ENCODE measurements at regions not wholly inside any gene's neighbourhood (a gene's known extent, or its start where the extent isn't known, plus 50 kb on each side); places are given as distances from the start of the nearest gene placed in this dataset.

DNA sequence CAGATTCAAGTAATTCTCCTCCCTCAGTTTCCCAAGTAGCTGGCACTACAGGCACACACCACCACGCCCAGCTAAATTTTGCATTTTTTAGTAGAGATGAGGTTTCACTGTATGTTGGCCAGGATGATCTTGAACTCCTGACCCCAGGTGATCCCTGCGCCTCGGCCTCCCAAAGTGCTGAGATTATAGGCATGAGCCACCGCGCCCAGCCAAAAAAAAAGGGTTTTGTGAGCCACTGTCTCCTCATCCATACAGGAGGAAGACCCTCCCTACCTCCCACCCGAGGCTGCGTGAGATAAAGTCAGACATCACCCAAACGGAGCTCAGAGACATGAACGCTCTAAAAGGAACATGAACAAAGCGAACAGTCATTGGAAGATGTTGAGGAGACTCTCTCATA, 745.7 kb downstream of the BRD1 start:
- TF ChIP-seq POLR2A (IDR thresholded peaks at IDR 0.05) (no peak), EP300 (IDR thresholded peaks at IDR 0.05) (no peak)
- TF ChIP-seq, protein P1, sequence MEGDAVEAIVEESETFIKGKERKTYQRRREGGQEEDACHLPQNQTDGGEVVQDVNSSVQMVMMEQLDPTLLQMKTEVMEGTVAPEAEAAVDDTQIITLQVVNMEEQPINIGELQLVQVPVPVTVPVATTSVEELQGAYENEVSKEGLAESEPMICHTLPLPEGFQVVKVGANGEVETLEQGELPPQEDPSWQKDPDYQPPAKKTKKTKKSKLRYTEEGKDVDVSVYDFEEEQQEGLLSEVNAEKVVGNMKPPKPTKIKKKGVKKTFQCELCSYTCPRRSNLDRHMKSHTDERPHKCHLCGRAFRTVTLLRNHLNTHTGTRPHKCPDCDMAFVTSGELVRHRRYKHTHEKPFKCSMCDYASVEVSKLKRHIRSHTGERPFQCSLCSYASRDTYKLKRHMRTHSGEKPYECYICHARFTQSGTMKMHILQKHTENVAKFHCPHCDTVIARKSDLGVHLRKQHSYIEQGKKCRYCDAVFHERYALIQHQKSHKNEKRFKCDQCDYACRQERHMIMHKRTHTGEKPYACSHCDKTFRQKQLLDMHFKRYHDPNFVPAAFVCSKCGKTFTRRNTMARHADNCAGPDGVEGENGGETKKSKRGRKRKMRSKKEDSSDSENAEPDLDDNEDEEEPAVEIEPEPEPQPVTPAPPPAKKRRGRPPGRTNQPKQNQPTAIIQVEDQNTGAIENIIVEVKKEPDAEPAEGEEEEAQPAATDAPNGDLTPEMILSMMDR (IDR thresholded peaks at IDR 0.05), result no peak
- Histone ChIP-seq H3K36me3 (no peaks in the 10 kb centered on the region), H3K4me3 (no peak overlapping the region), H3K27ac (no peak overlapping the region), H3K27me3 (no peaks in the 10 kb centered on the region), H3K4me1 (peaks cover 0 to 13% (median 2%) of the 10 kb centered on the region in 4 donors), H3K9me3 (no peaks in the 10 kb centered on the region)
- 76 to 79% methylated on average over 10 of the region's 10 CpGs for WGBS, 2 donors
- DNase-seq (ENCODE audit: low spot score in 2 of 2), result no peak

DNA sequence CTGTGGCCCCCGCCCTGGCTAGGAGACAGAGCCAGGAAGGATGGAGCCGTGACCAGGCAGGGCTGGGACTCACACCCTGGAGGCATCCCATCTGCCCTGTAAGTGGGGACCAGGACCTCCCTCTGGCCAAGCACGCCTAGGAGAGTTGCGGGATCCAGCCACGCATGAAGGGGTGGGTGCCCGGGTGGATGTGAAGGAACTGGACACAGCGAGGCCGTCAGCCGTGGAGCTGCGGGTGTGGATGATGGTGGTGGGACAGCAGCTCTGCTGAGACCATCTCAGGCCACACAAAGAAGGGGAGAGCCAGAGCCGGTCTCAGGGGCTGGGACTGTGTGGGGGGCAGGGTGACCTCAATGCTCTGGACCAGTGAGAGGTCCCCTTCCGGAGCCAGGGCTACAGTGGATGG, 746.4 kb downstream of the BRD1 start:
- Histone ChIP-seq H3K27ac (no peak overlapping the region), H3K27me3 (no peaks in the 10 kb centered on the region), H3K36me3 (no peaks in the 10 kb centered on the region), H3K4me3 (no peak overlapping the region), H3K9me3 (no peaks in the 10 kb centered on the region), H3K4me1 (peaks cover 0 to 13% (median 2%) of the 10 kb centered on the region in 4 donors)
- 80 to 84% methylated on average over 11 to 12 of the region's 12 CpGs for WGBS, 2 donors
- no peak for DNase-seq (ENCODE audit: low spot score in 2 of 2)
- TF ChIP-seq EP300 (IDR thresholded peaks at IDR 0.05), result no peak
- no peak for TF ChIP-seq POLR2A (IDR thresholded peaks at IDR 0.05)
- TF ChIP-seq, protein P1 (IDR thresholded peaks at IDR 0.05), result no peak

DNA sequence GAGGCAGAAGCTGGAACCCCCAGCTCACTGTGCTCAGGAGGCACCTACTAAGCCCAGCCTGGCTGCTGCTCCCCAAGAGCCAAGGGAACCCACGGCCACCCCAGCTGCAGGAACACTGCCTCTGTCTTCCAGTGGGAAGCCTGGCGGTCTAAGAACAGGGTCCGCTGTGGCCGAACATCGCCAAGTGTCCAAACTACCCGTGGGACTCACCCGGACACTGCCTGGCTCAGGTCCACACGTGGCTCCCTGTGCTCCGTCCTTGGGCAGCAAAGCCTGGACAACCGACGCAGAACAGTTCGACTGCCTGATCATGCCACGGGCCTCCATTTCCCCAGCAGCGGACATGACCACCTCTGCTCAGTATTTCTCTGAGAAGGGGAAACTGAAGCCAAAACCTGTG, 747.0 kb downstream of the BRD1 start:
- H3K4me3 ChIP-seq, result no peak overlapping the region
- H3K27me3 ChIP-seq, result no peaks in the 10 kb centered on the region
- H3K36me3 ChIP-seq, result no peaks in the 10 kb centered on the region
- WGBS, 2 donors, result 87 to 100% methylated on average over 2 to 14 of the region's 14 CpGs
- H3K27ac ChIP-seq, result no peak overlapping the region
- H3K4me1 ChIP-seq, result peaks cover 0 to 13% (median 2%) of the 10 kb centered on the region in 4 donors
- TF ChIP-seq EP300 (IDR thresholded peaks at IDR 0.05), result no peak
- TF ChIP-seq POLR2A (IDR thresholded peaks at IDR 0.05), result no peak
- TF ChIP-seq, protein P1 (IDR thresholded peaks at IDR 0.05), result no peak
- no peaks in the 10 kb centered on the region for H3K9me3 ChIP-seq
- no peak for DNase-seq (ENCODE audit: low spot score in 2 of 2)

DNA sequence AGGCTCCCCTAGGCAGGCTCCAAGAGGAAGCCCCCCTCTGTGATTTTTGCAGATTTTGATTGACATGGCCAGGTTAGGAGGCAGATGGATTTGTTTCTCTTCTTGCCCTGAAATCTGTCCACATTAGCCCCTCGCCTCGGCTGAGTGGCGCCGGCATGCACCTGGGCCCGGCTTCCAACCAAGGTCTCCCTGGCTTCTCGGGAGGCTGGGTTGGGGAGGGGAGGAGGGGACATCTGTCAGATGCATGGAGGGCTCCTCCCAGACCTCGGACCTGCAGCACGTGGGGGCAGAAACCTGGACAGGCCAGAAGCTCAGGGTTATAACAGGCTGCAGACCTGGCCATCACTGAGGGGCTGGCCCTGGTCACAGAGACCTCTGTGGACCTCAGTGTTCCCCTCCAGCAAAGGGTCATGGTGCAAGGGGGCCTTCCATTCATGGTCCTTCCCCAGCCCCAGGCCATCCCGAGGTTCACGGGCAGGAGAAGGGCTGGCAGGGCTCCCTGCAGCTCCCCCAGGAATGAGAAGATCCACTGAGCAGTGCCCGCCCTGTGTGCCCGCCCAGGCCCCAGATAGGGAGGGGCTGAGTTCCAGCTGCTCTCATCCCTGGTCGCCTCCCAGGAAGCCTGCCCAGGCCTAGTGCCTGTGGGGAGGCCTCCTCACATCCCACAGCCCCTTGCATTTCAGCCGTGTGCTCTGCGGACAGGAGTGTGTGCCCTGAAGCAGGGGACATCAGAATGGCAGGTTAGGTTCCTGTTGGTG, 747.8 kb downstream of the BRD1 start:
- Histone ChIP-seq H3K36me3 (no peaks in the 10 kb centered on the region), H3K27me3 (no peaks in the 10 kb centered on the region), H3K4me3 (no peak overlapping the region), H3K27ac (no peak overlapping the region), H3K9me3 (no peaks in the 10 kb centered on the region), H3K4me1 (peaks cover 0 to 13% (median 2%) of the 10 kb centered on the region in 4 donors)
- TF ChIP-seq, protein P1 (IDR thresholded peaks at IDR 0.05), result no peak
- no peak for TF ChIP-seq EP300 (IDR thresholded peaks at IDR 0.05)
- TF ChIP-seq POLR2A (IDR thresholded peaks at IDR 0.05), result no peak
- 75 to 88% methylated on average over 2 to 13 of the region's 15 CpGs for WGBS, 2 donors
- DNase-seq (ENCODE audit: low spot score in 2 of 2), result no peak

DNA sequence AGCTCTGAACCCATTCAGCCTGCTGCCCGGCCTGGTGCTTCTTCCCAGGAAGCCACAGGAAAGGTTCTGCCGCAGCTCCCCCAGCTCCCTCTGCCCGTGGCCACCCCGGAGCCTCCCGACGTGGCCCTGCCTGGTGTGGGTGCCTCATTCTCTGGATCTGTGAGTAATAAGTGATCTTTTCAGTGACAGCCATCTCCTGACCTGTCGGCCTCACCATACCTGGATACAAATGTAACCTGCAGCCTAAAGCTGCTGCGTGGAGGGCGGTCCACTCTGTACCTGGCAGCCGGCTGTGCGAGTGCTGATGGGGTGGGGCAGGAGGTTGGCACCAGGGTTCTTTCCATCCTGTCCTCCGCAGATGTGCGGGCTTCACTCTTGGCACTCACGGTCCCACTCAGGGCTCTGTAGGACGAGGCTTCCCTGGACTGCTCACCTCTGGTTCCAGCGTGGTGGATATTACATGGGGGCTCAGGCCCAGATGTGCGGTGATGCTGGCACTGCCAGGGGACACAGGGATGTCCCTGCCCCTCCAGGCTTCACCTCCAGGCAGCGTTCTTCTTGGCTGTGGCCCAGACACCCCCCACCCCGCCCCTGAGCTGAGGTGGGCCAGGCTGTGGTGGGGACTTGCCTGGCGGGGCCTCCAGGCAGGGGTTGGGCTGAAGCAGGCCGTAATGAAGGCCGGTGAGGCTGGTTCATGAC, 748.5 kb downstream of the BRD1 start:
- WGBS, 2 donors, result 86 to 92% methylated on average over 17 to 21 of the region's 22 CpGs
- no peaks in the 10 kb centered on the region for H3K27me3 ChIP-seq
- H3K27ac ChIP-seq, result no peak overlapping the region
- no peaks in the 10 kb centered on the region for H3K9me3 ChIP-seq
- no peak overlapping the region for H3K4me3 ChIP-seq
- DNase-seq (ENCODE audit: low spot score in 2 of 2), result no peak
- no peak for TF ChIP-seq EP300 (IDR thresholded peaks at IDR 0.05)
- H3K36me3 ChIP-seq, result no peaks in the 10 kb centered on the region
- peaks cover 0 to 13% (median 2%) of the 10 kb centered on the region in 4 donors for H3K4me1 ChIP-seq

All from tibial nerve (tissue), 4 donors.